ENCODE measurements at regions not wholly inside any gene's neighbourhood (a gene's known extent, or its start where the extent isn't known, plus 50 kb on each side); places are given as distances from the start of the nearest gene placed in this dataset.

- TF ChIP-seq POLR2A (IDR thresholded peaks at IDR 0.05) (no peak), CTCF (IDR thresholded peaks at IDR 0.05) (no peak)
These were observed 499.6 kb upstream of the GBE1 start for GRCh38 chr3:82261013-82261412.

All from heart left ventricle (tissue), 13 donors.